CD14-positive monocyte (primary cell): ENCODE measurements at regions not wholly inside any gene's neighbourhood (a gene's known extent, or its start where the extent isn't known, plus 50 kb on each side); places are given as distances from the start of the nearest gene placed in this dataset.

Experiments used
- DNase-seq, 3 donors: peaks; one replicate each; pipeline ENCODE4 v3.0.0-alpha.2; 2011 to 2022
- H2AFZ ChIP-seq: 2 replicates; pipeline ENCODE4 v1.6.0; 2012; ENCODE audit warnings: mild to moderate bottlenecking, low read depth, low read length, inconsistent platforms; ENCODE audit not compliant: insufficient read depth, poor library complexity, severe bottlenecking
- H3K27ac ChIP-seq, 2 donors: 1 replicate in 1 of 2; 2 replicates in 1 of 2; pipeline ENCODE4 v1.5.1; 2012 to 2013; ENCODE audit warnings: low read length in 2 of 2, control low read depth in 1 of 2, inconsistent platforms in 1 of 2, low read depth in 1 of 2, mild to moderate bottlenecking in 1 of 2
- H3K27me3 ChIP-seq, 2 donors: one replicate each; pipeline versions ENCODE4 v1.6.0 to v1.6.1; 2011 to 2013; ENCODE audit warnings: low read length in 2 of 2; ENCODE audit not compliant: control insufficient read depth in 2 of 2, insufficient read depth in 2 of 2
- H3K36me3 ChIP-seq, 2 donors: replicated peaks in 1 of 2; 1 replicate in 1 of 2; 2 replicates in 1 of 2; pipeline versions ENCODE4 v1.5.1 to v1.6.1; 2012 to 2013; ENCODE audit warnings: low read length in 2 of 2, control low read depth in 1 of 2, inconsistent platforms in 1 of 2, mild to moderate bottlenecking in 1 of 2; ENCODE audit not compliant: insufficient read depth in 2 of 2, control insufficient read depth in 1 of 2
- H3K4me1 ChIP-seq, 2 donors: 1 replicate in 1 of 2; 2 replicates in 1 of 2; pipeline versions ENCODE4 v1.5.1 to v1.6.1; 2012 to 2013; ENCODE audit warnings: low read length in 2 of 2, control low read depth in 1 of 2, inconsistent platforms in 1 of 2, mild to moderate bottlenecking in 1 of 2, moderate library complexity in 1 of 2; ENCODE audit not compliant: insufficient read depth in 2 of 2, control insufficient read depth in 1 of 2
- H3K4me2 ChIP-seq: replicated peaks from 2 replicates; pipeline ENCODE3; 2012; ENCODE audit warnings: low read length, moderate library complexity, mild to moderate bottlenecking; ENCODE audit not compliant: poor library complexity, severe bottlenecking; ENCODE audit errors: extremely low read depth
- H3K4me3 ChIP-seq, 3 experiments: fragments of 200-600 bp in 1 of 3; sonication (generic) in 1 of 3; replicated peaks in 1 of 3; 1 replicate in 2 of 3; 2 replicates in 1 of 3; pipeline ENCODE4 v1.5.1; 2011 to 2013; ENCODE audit warnings: low read length in 3 of 3, mild to moderate bottlenecking in 3 of 3, control low read depth in 2 of 3, low read depth in 2 of 3, inconsistent platforms in 1 of 3, moderate library complexity in 1 of 3
- H3K79me2 ChIP-seq: 2 replicates; pipeline ENCODE4 v1.6.0; 2012; ENCODE audit warnings: mild to moderate bottlenecking, control low read depth, inconsistent platforms, low read length, moderate library complexity; ENCODE audit not compliant: insufficient read depth
- H3K9ac ChIP-seq: 2 replicates; pipeline ENCODE4 v1.6.0; 2017; ENCODE audit warnings: low read length, mild to moderate bottlenecking; ENCODE audit not compliant: insufficient read depth, poor library complexity, severe bottlenecking
- H3K9me3 ChIP-seq, 2 donors: replicated peaks in 1 of 2; 1 replicate in 1 of 2; 2 replicates in 1 of 2; pipeline versions ENCODE4 v1.5.1 to v1.6.1; 2012 to 2013; ENCODE audit warnings: low read length in 2 of 2, control low read depth in 1 of 2; ENCODE audit not compliant: control insufficient read depth in 1 of 2, insufficient read depth in 1 of 2
- H4K20me1 ChIP-seq: 2 replicates; pipeline ENCODE4 v1.6.0; 2012; ENCODE audit warnings: mild to moderate bottlenecking, low read length, control low read depth, moderate library complexity; ENCODE audit not compliant: insufficient read depth
- H3K27ac Mint-ChIP-seq, 7 donors: one replicate each; pipeline ENCODE4 v1.8.0; 2020; ENCODE audit warnings: mild to moderate bottlenecking in 7 of 7, mixed read lengths in 7 of 7, moderate library complexity in 6 of 7, inconsistent platforms in 2 of 7
- H3K27me3 Mint-ChIP-seq, 3 donors: one replicate each; pipeline ENCODE4 v1.8.0; 2021 to 2022; ENCODE audit warnings: low read depth in 3 of 3, mild to moderate bottlenecking in 3 of 3, mixed read lengths in 3 of 3, moderate library complexity in 3 of 3, inconsistent platforms in 1 of 3
- H3K36me3 Mint-ChIP-seq, 2 donors: one replicate each; pipeline ENCODE4 v1.8.0; 2020; ENCODE audit warnings: mixed read lengths in 2 of 2, inconsistent platforms in 1 of 2, mild to moderate bottlenecking in 1 of 2
- H3K4me1 Mint-ChIP-seq: one replicate; pipeline ENCODE4 v1.8.0; 2020; ENCODE audit warnings: mild to moderate bottlenecking, mixed read lengths
- H3K4me3 Mint-ChIP-seq, 2 donors: one replicate each; pipeline ENCODE4 v1.8.0; 2020; ENCODE audit warnings: mild to moderate bottlenecking in 2 of 2, mixed read lengths in 2 of 2, moderate library complexity in 1 of 2
- H3K9me3 Mint-ChIP-seq, 7 donors: one replicate each; pipeline ENCODE4 v1.8.0; 2020 to 2022; ENCODE audit warnings: mixed read lengths in 7 of 7, mild to moderate bottlenecking in 6 of 7, moderate library complexity in 6 of 7, inconsistent platforms in 2 of 7
- WGBS: methylation state at CpG from one replicate; pipeline ENCODE4 v1.1.5; 2013; ENCODE audit warnings: missing lambda C conversion rate; ENCODE audit not compliant: insufficient coverage; 5-methylcytosine and 5-hydroxymethylcytosine counted together
- intact Hi-C, 2 donors: fragments of 100-400 bp; cut with micrococcal nuclease; formaldehyde crosslinking; loops; one replicate each; pipeline versions ENCODE4 v1.15.0 to v1.15.1; 2023
- TF ChIP-seq, protein P1 (sequence below): fragments of 200-600 bp; IDR thresholded peaks from one replicate; pipeline ENCODE4 v1.8.0; 2022; ENCODE audit warnings: antibody characterized with exemption, mild to moderate bottlenecking

GRCh38 chr12:107332743-107333142 is 239.4 kb upstream of the CRY1 start:
- H2AFZ ChIP-seq, result no peak overlapping the region
- TF ChIP-seq, protein P1, sequence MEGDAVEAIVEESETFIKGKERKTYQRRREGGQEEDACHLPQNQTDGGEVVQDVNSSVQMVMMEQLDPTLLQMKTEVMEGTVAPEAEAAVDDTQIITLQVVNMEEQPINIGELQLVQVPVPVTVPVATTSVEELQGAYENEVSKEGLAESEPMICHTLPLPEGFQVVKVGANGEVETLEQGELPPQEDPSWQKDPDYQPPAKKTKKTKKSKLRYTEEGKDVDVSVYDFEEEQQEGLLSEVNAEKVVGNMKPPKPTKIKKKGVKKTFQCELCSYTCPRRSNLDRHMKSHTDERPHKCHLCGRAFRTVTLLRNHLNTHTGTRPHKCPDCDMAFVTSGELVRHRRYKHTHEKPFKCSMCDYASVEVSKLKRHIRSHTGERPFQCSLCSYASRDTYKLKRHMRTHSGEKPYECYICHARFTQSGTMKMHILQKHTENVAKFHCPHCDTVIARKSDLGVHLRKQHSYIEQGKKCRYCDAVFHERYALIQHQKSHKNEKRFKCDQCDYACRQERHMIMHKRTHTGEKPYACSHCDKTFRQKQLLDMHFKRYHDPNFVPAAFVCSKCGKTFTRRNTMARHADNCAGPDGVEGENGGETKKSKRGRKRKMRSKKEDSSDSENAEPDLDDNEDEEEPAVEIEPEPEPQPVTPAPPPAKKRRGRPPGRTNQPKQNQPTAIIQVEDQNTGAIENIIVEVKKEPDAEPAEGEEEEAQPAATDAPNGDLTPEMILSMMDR, result no peak
- Mint-ChIP-seq H3K27me3 (peaks cover 0 to 10% (median 4%) of the 10 kb centered on the region in 3 donors), H3K9me3 (peaks cover 0 to 6% (median 3%) of the 10 kb centered on the region in 7 donors), H3K4me1 (peaks cover 57% of the 10 kb centered on the region), H3K4me3 (no peak overlapping the region), H3K36me3 (peaks cover 0 to 5% of the 10 kb centered on the region in 2 donors), H3K27ac (peak overlapping the region in 2 of 7 donors; percentile 2 to 19)
- no peak for DNase-seq
- peaks cover 9% of the 10 kb centered on the region for H4K20me1 ChIP-seq
- H3K4me1 ChIP-seq, result peaks cover 29 to 39% of the 10 kb centered on the region in 2 donors
- no peaks in the 10 kb centered on the region for H3K79me2 ChIP-seq
- no peak overlapping the region for H3K4me2 ChIP-seq
- no peak overlapping the region for H3K9ac ChIP-seq
- H3K4me3 ChIP-seq, result no peak overlapping the region
- no peaks in the 10 kb centered on the region for H3K36me3 ChIP-seq
- intact Hi-C loops, result no loop called here
- no peaks in the 10 kb centered on the region for H3K9me3 ChIP-seq
- WGBS, result 70% methylated on average over 2 of the region's 4 CpGs
- peaks cover 0 to 3% of the 10 kb centered on the region in 2 donors for H3K27me3 ChIP-seq
- H3K27ac ChIP-seq, result no peak overlapping the region

DNA sequence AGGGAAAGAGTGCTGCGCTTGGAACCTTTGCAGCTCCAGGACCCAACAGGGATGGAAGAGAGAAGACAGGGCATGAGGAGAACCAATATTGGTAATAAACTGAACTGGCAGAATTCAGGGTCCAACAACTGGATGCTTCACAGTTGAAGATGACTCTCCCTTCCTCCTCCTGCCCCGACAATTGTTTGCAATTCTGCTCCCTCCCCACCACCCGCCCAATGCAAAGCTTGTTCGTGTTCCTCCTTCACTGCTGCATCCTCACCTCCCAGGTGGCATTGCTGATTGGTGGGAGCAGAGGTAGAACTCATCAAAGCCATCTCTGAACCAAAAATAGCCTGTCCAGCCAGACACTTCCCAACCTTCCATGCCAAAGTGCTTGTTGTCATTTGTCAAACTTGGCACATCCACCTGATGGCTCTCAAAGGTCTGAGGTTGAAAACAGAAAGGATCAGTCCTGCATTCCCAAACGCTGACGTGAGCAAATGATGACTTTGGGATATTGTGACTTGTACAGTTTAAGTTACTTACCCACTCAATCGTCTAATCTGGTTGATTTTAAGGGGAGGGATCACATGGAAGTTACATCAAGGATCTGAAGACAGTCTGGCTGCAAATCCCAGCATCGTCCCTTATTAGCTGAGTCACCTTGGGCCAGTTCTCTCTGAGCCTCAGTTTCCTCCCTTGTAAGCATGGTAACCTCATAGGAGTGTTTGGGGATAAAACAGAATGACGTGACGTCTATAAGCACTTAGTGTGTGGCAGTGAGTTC is 242.6 kb upstream of the CRY1 start:
- DNase-seq, result no peak
- H3K27ac Mint-ChIP-seq, result no peak overlapping the region
- H4K20me1 ChIP-seq, result no peaks in the 10 kb centered on the region
- TF ChIP-seq, protein P1, result no peak
- H3K9ac ChIP-seq, result no peak overlapping the region
- peaks cover 0 to 10% (median 1%) of the 10 kb centered on the region in 3 donors for H3K27me3 Mint-ChIP-seq
- H3K27ac ChIP-seq, result no peak overlapping the region
- H3K4me3 ChIP-seq, result no peak overlapping the region
- no peaks in the 10 kb centered on the region for H3K36me3 ChIP-seq
- H3K36me3 Mint-ChIP-seq, result peaks cover 0 to 2% of the 10 kb centered on the region in 2 donors
- H3K27me3 ChIP-seq, result peaks cover 0 to 3% of the 10 kb centered on the region in 2 donors
- H2AFZ ChIP-seq, result no peak overlapping the region
- H3K4me2 ChIP-seq, result no peak overlapping the region
- peaks cover 34% of the 10 kb centered on the region for H3K4me1 Mint-ChIP-seq
- H3K9me3 ChIP-seq, result no peaks in the 10 kb centered on the region
- no peaks in the 10 kb centered on the region for H3K79me2 ChIP-seq
- WGBS, result 86% methylated on average over 6 of the region's 10 CpGs
- peak overlapping the region in 1 of 2 donors; percentile 22 for H3K4me3 Mint-ChIP-seq
- intact Hi-C loops, result no loop called here
- peaks cover 5 to 9% of the 10 kb centered on the region in 2 donors for H3K4me1 ChIP-seq
- peaks cover 0 to 4% (median 1%) of the 10 kb centered on the region in 7 donors for H3K9me3 Mint-ChIP-seq
